ENCODE measurements at regions not wholly inside any gene's neighbourhood (a gene's known extent, or its start where the extent isn't known, plus 50 kb on each side); places are given as distances from the start of the nearest gene placed in this dataset.

- TF ChIP-seq, protein P1, sequence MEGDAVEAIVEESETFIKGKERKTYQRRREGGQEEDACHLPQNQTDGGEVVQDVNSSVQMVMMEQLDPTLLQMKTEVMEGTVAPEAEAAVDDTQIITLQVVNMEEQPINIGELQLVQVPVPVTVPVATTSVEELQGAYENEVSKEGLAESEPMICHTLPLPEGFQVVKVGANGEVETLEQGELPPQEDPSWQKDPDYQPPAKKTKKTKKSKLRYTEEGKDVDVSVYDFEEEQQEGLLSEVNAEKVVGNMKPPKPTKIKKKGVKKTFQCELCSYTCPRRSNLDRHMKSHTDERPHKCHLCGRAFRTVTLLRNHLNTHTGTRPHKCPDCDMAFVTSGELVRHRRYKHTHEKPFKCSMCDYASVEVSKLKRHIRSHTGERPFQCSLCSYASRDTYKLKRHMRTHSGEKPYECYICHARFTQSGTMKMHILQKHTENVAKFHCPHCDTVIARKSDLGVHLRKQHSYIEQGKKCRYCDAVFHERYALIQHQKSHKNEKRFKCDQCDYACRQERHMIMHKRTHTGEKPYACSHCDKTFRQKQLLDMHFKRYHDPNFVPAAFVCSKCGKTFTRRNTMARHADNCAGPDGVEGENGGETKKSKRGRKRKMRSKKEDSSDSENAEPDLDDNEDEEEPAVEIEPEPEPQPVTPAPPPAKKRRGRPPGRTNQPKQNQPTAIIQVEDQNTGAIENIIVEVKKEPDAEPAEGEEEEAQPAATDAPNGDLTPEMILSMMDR (IDR thresholded peaks at IDR 0.05; ENCODE audit: low read depth, low read length, poor library complexity, severe bottlenecking): no peak
- TF ChIP-seq EZH2phosphoT487 (IDR thresholded peaks at IDR 0.05; ENCODE audit: borderline replicate concordance, low read length): no peak
Measured at GRCh38 chr6:115460913-115461312, 599.8 kb downstream of the FRK start.
